NCI-H524 treated with DMSO at 0.1 percent for 48 hours (cell line): ENCODE measurements at regions not wholly inside any gene's neighbourhood (a gene's known extent, or its start where the extent isn't known, plus 50 kb on each side); places are given as distances from the start of the nearest gene placed in this dataset.

Experiments used
- DNase-seq: peaks from one replicate; lab custom pipeline; 2025; lab: John Stamatoyannopoulos, UW

- no peak for DNase-seq
Observed at GRCh38 chr1:14189381-14189780, 409.1 kb upstream of the KAZN start.

GRCh38 chr1:14190508-14190907, 408.0 kb upstream of the KAZN start:
- DNase-seq = no peak

- DNase-seq = no peak
Observed at GRCh38 chr1:14194511-14194910, 404.0 kb upstream of the KAZN start.

- no peak for DNase-seq
Observed at GRCh38 chr1:14205066-14205465, 393.4 kb upstream of the KAZN start.

GRCh38 chr1:14215151-14215550, 383.3 kb upstream of the KAZN start:
- no peak for DNase-seq

- no peak for DNase-seq
Observed at GRCh38 chr1:14217384-14217783, 381.1 kb upstream of the KAZN start.

GRCh38 chr1:14220324-14220723, 378.2 kb upstream of the KAZN start:
- DNase-seq = no peak

GRCh38 chr1:14220811-14221210, 377.7 kb upstream of the KAZN start:
- DNase-seq = no peak

GRCh38 chr1:14222086-14222485, 376.4 kb upstream of the KAZN start:
- peak; percentile 18 for DNase-seq

GRCh38 chr1:14228677-14229076, 369.8 kb upstream of the KAZN start:
- no peak for DNase-seq

- DNase-seq = no peak
Observed at GRCh38 chr1:14233510-14233909, 365.0 kb upstream of the KAZN start.

- DNase-seq = no peak
Observed at GRCh38 chr1:14236097-14236496, 362.4 kb upstream of the KAZN start.

- no peak for DNase-seq
Observed at GRCh38 chr1:14238472-14239307, 359.8 kb upstream of the KAZN start.

GRCh38 chr1:14240265-14240664, 358.2 kb upstream of the KAZN start:
- no peak for DNase-seq

- no peak for DNase-seq
Observed at GRCh38 chr1:14242123-14242522, 356.4 kb upstream of the KAZN start.

GRCh38 chr1:14242870-14243269, 355.6 kb upstream of the KAZN start:
- no peak for DNase-seq

GRCh38 chr1:14245954-14246353, 352.5 kb upstream of the KAZN start:
- DNase-seq = peak; percentile 20

GRCh38 chr1:14246471-14246870, 352.0 kb upstream of the KAZN start:
- DNase-seq = no peak

GRCh38 chr1:14247666-14248065, 350.8 kb upstream of the KAZN start:
- no peak for DNase-seq

GRCh38 chr1:14251871-14252270, 346.6 kb upstream of the KAZN start:
- DNase-seq = no peak

- no peak for DNase-seq
Observed at GRCh38 chr1:14253676-14254075, 344.8 kb upstream of the KAZN start.

GRCh38 chr1:14254251-14254650, 344.2 kb upstream of the KAZN start:
- DNase-seq = no peak

GRCh38 chr1:14255233-14255632, 343.3 kb upstream of the KAZN start:
- DNase-seq = no peak

GRCh38 chr1:14255711-14256110, 342.8 kb upstream of the KAZN start:
- no peak for DNase-seq
